Ectodermal cell (in vitro differentiated cells): ENCODE measurements at regions not wholly inside any gene's neighbourhood (a gene's known extent, or its start where the extent isn't known, plus 50 kb on each side); places are given as distances from the start of the nearest gene placed in this dataset.
"Not testable (repeated sequence)": the region's sequence is repeated elsewhere in the genome, so short reads cannot be mapped to it uniquely, and the experiment has no call there.

Source experiments
- H3K27ac ChIP-seq: 2 replicates; pipeline ENCODE4 v1.7.0; 2013; ENCODE audit warnings: mild to moderate bottlenecking, low read depth, low read length; ENCODE audit not compliant: insufficient read depth, poor library complexity, severe bottlenecking
- H3K27me3 ChIP-seq: 2 replicates; pipeline ENCODE4 v1.7.0; 2013; ENCODE audit warnings: mild to moderate bottlenecking, low read length; ENCODE audit not compliant: insufficient read depth, control insufficient read depth, poor library complexity, severe bottlenecking
- H3K36me3 ChIP-seq: one replicate; pipeline ENCODE4 v1.7.0; 2013; ENCODE audit warnings: low read length; ENCODE audit not compliant: control insufficient read depth, insufficient read depth
- H3K4me1 ChIP-seq: one replicate; pipeline ENCODE4 v1.7.0; 2013; ENCODE audit warnings: low read length; ENCODE audit not compliant: control insufficient read depth, insufficient read depth
- H3K4me3 ChIP-seq: 2 replicates; pipeline ENCODE4 v1.7.0; 2013; ENCODE audit warnings: low read depth, low read length, control low read depth; ENCODE audit not compliant: insufficient read depth
- H3K9me3 ChIP-seq: 2 replicates; pipeline ENCODE4 v1.7.0; 2013; ENCODE audit warnings: mild to moderate bottlenecking, low read length, moderate library complexity; ENCODE audit not compliant: control insufficient read depth
- WGBS, 2 experiments: methylation state at CpG; one replicate each; pipeline ENCODE4 v1.1.7; 2013; ENCODE audit warnings: missing lambda C conversion rate in 2 of 2; 5-methylcytosine and 5-hydroxymethylcytosine counted together

GRCh38 chr7:68858497-68858896, 739.8 kb upstream of the AUTS2 start:
- 88 to 90% methylated on average over 1 of the region's 1 CpG for WGBS, 2 experiments
- Histone ChIP-seq H3K27me3 (no peaks in the 10 kb centered on the region), H3K9me3 (no peaks in the 10 kb centered on the region), H3K4me1 (no peaks in the 10 kb centered on the region), H3K4me3 (no peak overlapping the region), H3K27ac (no peak overlapping the region), H3K36me3 (no peaks in the 10 kb centered on the region)

DNA sequence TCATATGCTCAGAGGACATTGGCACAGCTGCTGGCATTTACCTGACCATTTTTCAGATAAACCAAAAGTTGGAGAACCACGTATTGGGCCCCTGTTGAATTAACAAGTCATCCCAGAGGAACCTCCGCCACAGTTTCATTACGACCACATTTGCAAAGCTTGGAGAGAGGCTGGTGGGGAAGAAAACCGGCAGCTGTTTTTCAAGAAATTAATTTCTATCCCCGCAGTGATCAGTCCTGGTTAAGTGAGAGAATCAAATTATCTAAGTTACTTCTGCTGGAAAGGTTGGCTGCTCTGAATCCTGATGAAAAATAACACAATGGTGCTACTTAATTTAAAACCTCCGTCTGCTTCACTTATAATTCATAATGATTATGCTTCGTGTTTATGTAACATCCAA, 737.1 kb upstream of the AUTS2 start:
- Histone ChIP-seq H3K9me3 (no peaks in the 10 kb centered on the region), H3K36me3 (no peaks in the 10 kb centered on the region), H3K27ac (no peak overlapping the region), H3K4me3 (no peak overlapping the region), H3K27me3 (no peaks in the 10 kb centered on the region), H3K4me1 (no peaks in the 10 kb centered on the region)
- 92 to 96% methylated on average over 7 of the region's 7 CpGs for WGBS, 2 experiments

DNA sequence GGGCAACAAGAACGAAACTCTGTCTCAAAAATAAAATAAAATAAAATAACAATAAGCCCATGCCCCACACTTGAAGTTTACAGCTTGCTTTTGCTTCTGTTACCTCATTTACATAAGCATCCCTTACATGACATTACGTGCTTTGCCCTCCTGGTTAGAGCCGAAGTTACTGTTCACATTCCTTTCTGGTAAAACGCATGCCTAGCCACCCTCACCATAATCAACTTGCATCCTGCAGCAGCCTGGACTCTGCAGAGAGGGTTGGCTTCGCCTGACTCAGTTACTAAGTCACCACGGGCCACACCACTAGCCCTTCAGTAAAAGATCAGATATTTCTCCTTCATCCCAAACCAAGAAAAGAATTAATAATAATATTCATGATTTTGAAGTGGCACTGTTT, 736.0 kb upstream of the AUTS2 start:
- no peaks in the 10 kb centered on the region for H3K36me3 ChIP-seq
- H3K27ac ChIP-seq = no peak overlapping the region
- WGBS, 2 experiments = 92 to 94% methylated on average over 6 of the region's 6 CpGs
- H3K9me3 ChIP-seq = no peaks in the 10 kb centered on the region
- no peak overlapping the region for H3K4me3 ChIP-seq
- no peaks in the 10 kb centered on the region for H3K4me1 ChIP-seq
- H3K27me3 ChIP-seq = no peaks in the 10 kb centered on the region

- Histone ChIP-seq H3K27ac (no peak overlapping the region), H3K4me3 (no peak overlapping the region), H3K9me3 (no peaks in the 10 kb centered on the region), H3K36me3 (no peaks in the 10 kb centered on the region), H3K27me3 (no peaks in the 10 kb centered on the region), H3K4me1 (no peaks in the 10 kb centered on the region)
- 87 to 92% methylated on average over 4 of the region's 4 CpGs for WGBS, 2 experiments
These were observed 735.5 kb upstream of the AUTS2 start for GRCh38 chr7:68862736-68863135.

DNA sequence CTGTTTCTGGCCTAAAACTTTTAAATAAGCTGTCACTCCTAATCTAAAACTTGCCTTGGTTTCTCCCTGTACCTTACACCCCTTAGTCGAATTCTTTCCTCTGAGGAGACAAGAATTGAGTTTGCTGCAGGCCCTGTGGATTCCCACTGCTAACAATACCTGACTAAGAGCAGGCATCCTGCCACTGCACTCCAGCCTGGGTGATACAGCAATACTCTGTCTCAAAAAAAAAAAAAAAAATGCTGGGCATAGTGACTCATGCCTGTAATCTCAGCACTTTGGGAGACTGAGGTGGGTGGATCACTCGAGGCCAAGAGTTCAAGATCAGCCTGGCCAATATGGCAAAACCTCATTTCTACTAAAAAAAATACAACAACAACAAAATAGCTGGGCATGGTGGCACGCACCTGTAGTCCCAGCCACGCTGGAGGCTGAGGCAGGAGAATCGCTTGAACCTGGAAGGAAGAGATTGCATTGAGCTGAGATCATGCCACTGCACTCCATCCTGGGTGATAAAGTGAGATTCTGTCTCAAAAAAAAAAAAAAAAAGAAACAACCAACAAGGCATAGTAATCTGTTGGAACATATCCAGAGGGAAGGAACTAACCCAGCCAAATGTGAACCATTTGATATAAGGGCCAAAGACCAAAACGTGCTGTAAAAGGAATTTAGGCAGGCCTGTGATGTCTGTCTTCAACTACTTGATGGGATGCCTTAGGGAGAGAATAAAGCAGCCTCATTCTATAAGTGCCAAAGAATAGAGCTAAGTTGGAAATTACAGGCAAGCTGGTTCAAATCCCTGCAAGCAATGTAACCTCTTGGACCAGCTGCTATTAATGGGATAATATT, 732.7 kb upstream of the AUTS2 start:
- Histone ChIP-seq H3K36me3 (no peaks in the 10 kb centered on the region), H3K27ac (no peak overlapping the region), H3K27me3 (no peaks in the 10 kb centered on the region), H3K4me3 (no peak overlapping the region), H3K9me3 (no peaks in the 10 kb centered on the region), H3K4me1 (no peaks in the 10 kb centered on the region)
- whole genome bisulfite sequencing, 2 experiments = 85 to 86% methylated on average over 6 of the region's 6 CpGs

DNA sequence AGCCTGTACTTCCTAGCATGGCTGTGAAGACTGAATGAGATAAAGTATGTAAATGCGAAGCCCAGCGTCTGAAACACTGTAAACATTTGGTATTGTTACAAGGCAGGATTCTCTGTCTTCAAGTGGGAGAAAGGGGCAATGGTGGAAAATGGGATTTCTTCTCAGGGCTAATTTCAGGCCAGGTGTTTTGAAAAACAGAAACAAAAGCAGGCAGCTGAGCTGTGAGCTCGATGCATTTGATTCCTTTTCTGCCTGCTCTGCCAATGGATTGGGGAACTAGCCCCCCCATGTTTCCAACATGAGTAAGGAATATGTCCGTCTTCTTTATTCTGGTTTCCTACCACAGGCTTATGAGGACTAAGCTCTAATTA, 732.1 kb upstream of the AUTS2 start:
- Histone ChIP-seq H3K9me3 (no peaks in the 10 kb centered on the region), H3K4me3 (no peak overlapping the region), H3K27me3 (no peaks in the 10 kb centered on the region), H3K36me3 (no peaks in the 10 kb centered on the region), H3K4me1 (no peaks in the 10 kb centered on the region), H3K27ac (no peak overlapping the region)
- 56 to 58% methylated on average over 4 of the region's 4 CpGs for WGBS, 2 experiments

DNA sequence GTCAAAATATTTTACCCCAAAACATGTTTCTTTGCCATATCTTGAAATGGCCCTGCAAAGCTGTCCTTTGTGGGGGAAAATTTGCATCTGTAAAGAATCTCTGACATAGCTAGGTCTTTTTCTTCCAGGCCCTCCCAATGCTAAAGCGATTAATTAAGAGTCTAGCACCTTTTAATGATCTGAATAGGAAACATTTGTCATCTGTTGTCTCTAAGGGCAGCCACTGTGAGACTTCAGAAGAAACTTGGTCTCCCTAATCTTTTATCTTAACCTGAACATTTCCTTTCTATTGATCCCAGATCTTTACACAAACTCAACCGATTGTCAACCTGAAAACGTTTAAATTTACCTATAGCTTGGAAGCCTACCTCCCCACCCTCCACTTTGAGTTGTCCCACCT, 731.6 kb upstream of the AUTS2 start:
- not testable (repeated sequence) for H3K9me3 ChIP-seq, H3K27me3 ChIP-seq, H3K27ac ChIP-seq, H3K4me1 ChIP-seq, H3K4me3 ChIP-seq, H3K36me3 ChIP-seq
- 51 to 58% methylated on average over 3 of the region's 3 CpGs for WGBS, 2 experiments

DNA sequence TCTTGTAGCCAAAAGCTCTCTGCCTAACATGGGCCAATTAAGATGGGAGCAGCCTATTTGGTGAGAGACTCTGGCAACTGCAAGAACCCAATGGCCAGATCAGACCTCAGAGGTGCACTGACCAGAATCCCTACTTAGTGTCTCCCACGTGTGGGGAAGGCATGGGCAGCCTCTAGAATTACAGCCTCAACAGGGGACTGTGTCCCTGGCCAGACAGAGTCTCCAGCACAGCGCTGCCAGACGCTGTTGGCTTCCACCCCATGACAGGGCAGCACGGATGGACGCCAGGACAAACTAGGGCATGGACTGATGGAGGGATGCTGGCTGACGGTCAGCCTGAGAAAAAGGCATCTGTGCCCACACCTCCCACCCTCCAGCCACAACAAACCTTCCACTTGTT, 729.3 kb upstream of the AUTS2 start:
- no peaks in the 10 kb centered on the region for H3K9me3 ChIP-seq
- 86 to 89% methylated on average over 6 of the region's 6 CpGs for WGBS, 2 experiments
- no peak overlapping the region for H3K4me3 ChIP-seq
- H3K36me3 ChIP-seq = no peaks in the 10 kb centered on the region
- no peaks in the 10 kb centered on the region for H3K4me1 ChIP-seq
- H3K27me3 ChIP-seq = peaks cover 11% of the 10 kb centered on the region
- H3K27ac ChIP-seq = no peak overlapping the region

DNA sequence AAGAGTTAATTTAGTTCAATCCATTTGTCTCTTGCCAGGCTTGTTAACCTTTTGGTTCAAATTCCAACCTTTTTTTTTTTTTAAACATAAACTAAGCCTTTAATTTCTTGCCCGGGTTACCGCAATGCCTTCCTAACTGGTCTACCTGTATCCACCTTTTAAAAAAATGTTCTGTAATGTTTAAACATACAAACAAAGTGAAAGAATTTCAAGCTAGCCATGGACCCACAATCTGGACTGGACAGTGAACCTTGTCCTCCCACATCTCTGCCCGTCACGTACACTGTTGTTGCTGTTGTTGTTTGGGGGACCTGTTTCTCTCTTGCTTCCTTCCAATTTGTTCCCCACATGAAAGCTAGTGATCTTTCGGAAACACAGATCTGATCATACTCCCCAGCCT, 724.7 kb upstream of the AUTS2 start:
- Histone ChIP-seq H3K27me3 (peaks cover 26% of the 10 kb centered on the region), H3K36me3 (no peaks in the 10 kb centered on the region), H3K4me1 (no peaks in the 10 kb centered on the region), H3K9me3 (no peaks in the 10 kb centered on the region), H3K4me3 (no peak overlapping the region), H3K27ac (no peak overlapping the region)
- WGBS, 2 experiments = 97% methylated on average over 4 to 5 of the region's 5 CpGs

GRCh38 chr7:68875857-68876256, 722.4 kb upstream of the AUTS2 start:
- peaks cover 26% of the 10 kb centered on the region for H3K27me3 ChIP-seq
- no peak overlapping the region for H3K27ac ChIP-seq
- no peaks in the 10 kb centered on the region for H3K9me3 ChIP-seq
- H3K4me1 ChIP-seq = no peaks in the 10 kb centered on the region
- no peak overlapping the region for H3K4me3 ChIP-seq
- no peaks in the 10 kb centered on the region for H3K36me3 ChIP-seq
- 68 to 88% methylated on average over 1 to 2 of the region's 2 CpGs for WGBS, 2 experiments

DNA sequence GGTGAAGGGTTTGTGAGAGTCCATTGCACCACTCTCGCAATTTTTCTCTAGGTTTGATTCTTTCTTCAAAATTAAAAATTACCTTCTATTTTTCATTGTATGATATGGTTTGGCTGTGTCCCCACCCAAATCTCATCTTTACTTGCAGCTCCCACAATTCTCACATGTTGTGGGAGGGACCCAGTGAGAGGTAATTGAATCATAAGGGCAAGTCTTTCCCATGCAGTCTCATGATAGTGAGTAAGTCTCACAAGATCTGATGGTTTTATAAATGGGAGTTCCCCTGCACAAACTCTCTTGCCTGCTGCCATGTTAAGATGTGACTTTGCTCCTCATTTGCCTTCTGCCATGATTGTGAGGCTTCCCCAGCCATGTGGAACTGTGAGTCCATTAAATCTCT, 711.2 kb upstream of the AUTS2 start:
- H3K27ac ChIP-seq, H3K9me3 ChIP-seq, H3K27me3 ChIP-seq, H3K4me1 ChIP-seq, H3K36me3 ChIP-seq, H3K4me3 ChIP-seq: not testable (repeated sequence)
- WGBS, 2 experiments = no CpG with 5 or more reads among the region's 1 CpG
